CD4-positive, alpha-beta T cell treated with Interleukin-15 for 1 hour (primary cell): ENCODE measurements at regions not wholly inside any gene's neighbourhood (a gene's known extent, or its start where the extent isn't known, plus 50 kb on each side); places are given as distances from the start of the nearest gene placed in this dataset.
"Not testable (repeated sequence)": the region's sequence is repeated elsewhere in the genome, so short reads cannot be mapped to it uniquely, and the experiment has no call there.

Source experiments
- DNase-seq: peaks from one replicate; pipeline ENCODE4 v3.0.0-alpha.2; 2020

- DNase-seq: no peak
These were observed 116.8 kb downstream of the OTOR start for GRCh38 chr20:16864963-16865362.

DNA sequence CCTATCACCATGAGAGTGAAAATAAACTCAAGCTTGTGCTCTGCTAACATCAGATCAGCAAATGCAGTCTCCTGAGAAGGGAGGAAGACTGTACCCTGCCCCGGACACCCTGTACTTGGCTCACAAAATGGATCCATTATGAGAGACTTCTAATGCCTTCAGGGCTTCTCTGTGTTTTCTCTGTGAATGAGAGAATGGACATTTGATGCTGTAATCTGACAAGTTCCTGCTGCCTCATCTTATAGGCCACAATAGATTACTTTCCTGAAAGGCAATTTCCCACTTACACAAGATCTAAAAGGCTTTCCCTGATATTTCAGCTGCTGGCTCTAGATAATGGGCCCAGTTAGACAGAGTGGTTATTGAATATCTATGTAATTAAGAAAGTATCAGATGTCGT is 117.2 kb downstream of the OTOR start:
- DNase-seq: no peak

- DNase-seq: not testable (repeated sequence)
These were observed 125.0 kb downstream of the OTOR start for GRCh38 chr20:16873124-16873523.

DNA sequence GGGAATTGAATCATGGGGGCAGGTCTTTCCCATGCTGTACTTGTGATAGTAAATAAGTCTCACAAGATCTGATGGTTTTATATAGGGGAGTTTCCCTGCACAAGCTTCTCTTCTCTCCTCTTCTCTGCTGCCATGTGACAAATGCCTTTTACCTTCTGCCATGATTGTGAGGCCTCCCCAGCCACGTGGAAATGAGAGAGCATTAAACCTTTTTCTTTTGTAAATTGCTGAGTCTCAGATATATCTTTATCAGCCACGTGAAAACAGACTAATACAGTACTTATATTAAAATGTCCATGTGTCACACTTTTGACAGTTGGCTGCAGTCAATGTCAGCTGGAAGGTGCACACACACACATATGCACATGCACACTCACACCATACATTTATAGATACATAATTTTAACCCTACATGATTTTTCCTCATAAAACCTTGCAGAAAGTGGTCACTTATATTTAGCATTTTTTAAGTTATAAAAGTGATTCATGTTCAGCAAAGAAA is 128.9 kb downstream of the OTOR start:
- DNase-seq: no peak

GRCh38 chr20:16885746-16886145 is 137.6 kb downstream of the OTOR start:
- no peak for DNase-seq

DNA sequence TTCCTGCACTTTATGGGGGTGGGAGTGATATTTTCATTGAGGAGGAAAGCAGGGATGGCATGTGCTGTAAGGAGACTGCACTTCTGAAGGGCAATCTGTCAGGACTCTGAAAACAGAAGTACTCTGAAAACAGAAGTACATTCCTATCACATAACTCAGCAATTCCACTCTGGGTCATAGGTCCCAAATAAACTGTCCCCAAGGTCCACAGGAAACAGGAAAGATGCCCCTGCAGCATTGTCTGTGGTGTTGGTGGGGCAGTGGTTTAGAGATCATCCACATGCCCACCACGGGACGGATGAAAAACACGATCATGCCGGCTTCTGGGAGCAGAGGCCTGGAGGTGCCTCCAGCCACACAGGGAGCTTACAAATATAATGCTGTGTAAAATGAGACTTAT is 150.3 kb downstream of the OTOR start:
- DNase-seq: no peak

DNA sequence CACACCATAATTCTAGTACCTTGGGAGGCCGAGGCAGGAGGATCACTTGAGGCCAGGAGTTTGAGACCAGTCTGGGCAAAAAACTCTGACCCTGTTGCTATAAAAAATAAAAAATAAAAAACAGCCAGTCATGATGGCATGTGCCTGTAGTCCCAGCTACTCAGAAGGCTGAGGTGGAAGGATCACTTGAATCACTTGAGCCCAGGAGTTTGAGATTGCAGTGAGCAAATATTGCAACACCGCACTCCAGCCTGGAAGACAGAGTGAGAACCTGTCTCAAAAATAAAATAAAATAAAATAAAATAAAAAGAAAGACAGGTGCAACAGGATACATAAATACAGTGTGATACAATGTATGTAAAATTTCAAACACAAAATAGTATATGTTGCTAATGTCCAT is 154.5 kb downstream of the OTOR start:
- no peak for DNase-seq

- no peak for DNase-seq
These were observed 156.6 kb downstream of the OTOR start for GRCh38 chr20:16904751-16905150.

DNA sequence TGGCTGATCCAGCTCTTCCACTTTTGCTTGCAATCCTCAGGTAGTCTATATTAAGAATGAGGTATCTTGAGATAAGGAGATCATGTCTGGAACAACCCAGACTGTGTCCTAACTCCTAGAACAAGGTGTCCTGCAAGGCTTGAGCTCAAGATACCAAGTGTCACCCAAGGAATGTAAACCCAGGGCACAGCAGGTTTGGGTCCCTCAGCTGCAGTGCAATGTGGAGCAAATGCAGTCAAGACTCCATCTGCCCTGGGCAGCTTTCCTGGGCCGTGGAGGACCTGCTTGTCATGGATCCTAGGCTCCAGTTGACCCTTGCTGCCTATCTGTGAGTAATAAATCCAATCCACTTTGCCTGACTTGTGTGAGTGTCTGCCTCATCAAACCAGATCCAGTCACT is 166.1 kb downstream of the OTOR start:
- no peak for DNase-seq

DNA sequence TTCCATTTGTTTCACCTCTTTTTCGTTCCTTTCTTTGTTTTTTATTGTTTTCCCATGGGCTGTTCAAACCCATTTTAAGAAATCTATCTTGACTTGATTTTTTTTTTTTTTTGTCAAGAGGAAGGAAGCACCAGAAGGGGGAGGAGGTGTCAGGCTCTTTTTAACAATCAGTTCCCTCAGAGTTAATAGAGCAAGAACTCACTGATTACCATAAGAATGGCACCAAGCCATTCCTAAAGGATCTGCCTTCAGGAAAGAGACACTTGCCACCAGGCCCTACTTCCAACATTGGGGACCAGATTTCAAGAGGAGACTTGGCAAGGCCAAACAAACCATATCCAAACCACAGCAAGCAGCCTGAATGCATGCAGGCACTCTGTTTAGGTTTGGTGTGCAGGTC is 168.0 kb downstream of the OTOR start:
- no peak for DNase-seq

GRCh38 chr20:16917636-16918035 is 169.5 kb downstream of the OTOR start:
- no peak for DNase-seq

DNA sequence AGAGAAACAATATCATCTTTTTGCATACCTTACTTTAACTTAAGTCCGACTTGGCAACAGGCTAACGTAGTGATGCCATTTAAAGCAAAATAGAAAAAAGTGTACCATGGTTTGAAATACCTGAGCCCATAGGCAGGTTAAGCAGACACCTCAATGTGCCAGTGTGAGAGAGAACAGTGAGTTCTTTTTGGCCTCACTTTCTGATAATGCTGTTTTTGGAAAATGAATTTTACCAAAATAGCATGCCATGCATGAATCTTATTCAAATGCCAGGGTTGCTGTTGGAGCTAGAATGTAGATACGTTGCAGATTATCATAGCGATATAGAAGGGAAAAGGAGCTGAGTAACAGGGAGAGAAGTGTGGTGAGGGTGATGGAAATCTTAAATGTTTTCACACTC is 170.2 kb downstream of the OTOR start:
- no peak for DNase-seq

DNA sequence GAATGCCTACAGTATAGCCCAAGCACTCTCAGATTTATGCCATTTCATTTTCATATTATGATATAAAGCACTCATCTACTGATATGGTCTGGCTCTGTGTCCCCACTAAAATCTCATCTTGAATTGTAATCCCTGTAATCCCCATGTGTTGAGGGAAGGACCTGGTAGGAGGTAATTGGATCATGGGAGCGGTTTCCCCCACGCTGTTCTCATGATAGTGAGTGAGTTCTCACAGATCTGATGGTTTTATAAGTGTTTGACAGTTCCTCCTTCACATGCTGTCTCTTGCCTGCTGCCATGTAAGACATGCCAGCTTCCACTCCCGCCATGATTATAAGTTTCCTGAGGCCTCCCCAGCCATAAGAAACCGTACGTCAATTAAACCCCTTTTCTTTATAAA is 171.7 kb downstream of the OTOR start:
- DNase-seq: no peak

DNA sequence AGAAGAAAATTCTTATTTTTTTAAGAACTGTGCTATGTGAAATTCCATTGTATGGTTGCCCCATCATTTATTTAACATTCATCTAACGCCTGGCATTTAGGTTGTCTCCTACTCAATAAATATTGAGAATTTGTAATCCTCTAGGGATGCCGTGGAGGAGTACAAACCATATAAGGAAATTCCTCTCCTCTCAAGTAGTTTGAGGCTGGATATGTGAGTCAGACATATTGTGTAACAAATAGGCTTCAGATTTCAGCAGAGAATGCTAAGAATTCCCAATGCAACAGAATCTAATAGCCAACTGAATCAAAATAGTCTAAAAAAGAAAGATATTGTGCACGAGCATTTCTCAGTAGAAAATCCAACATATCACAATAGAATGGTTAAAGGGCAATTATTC is 174.7 kb downstream of the OTOR start:
- no peak for DNase-seq

DNA sequence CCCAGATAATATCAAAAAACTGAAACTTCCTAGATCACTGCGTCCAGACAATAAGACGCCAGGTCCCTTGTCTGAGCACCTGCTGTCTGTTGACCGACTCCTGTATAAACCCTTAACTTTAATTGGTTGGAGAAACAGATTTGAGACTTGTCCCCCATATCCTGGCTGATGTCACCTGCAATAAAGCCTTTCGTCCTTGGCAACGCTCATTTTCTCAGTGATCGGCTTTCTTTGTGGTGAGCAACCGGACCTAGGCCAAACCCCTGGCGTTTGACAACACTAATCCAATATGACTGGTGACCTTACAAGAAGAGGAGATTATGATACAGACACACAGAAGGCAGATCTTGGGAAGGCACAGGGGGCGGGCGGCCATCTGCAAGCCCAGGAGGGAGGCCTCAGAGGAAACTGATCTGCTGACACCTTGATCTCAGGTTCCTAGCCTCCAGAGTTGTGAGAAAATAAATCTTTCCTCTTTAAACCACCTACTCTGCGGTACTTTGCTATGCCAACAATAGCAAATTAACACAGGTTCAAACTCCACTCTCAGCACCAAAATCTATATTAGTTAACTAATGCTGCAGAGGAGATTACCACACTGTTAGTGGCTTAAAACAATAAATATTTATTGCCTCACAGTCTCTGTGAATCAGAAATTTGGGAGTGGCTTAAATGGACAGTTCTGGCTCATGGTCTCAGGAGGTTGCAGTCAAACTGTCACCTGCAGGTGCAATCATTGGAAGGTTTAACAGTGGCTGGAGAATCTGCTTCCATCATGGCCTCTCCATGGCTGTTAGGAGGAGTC is 178.7 kb downstream of the OTOR start:
- DNase-seq: no peak

GRCh38 chr20:16929756-16930155 is 181.6 kb downstream of the OTOR start:
- no peak for DNase-seq

GRCh38 chr20:16930656-16931055 is 182.5 kb downstream of the OTOR start:
- no peak for DNase-seq

- DNase-seq: no peak
These were observed 190.9 kb downstream of the OTOR start for GRCh38 chr20:16939051-16939450.

- no peak for DNase-seq
These were observed 192.5 kb downstream of the OTOR start for GRCh38 chr20:16940701-16941100.

DNA sequence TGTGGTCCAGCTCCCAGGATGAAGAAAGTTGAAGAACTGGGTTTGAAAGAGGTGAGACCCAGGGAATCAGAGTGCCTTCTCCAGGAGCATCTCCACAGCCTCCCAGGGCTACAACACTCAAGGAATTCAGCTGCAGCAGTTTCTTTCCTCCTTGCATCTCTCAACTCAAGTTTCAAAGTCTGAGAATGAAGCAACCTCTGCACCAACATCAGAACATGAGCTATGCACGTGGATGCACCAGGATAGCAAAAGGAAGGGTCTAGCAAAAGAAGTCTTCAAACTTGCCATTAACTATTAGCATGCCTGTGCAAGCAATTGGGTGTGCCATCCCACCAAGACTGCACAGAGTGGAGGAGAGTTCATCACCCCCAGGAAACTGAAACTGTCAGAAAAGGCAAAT is 193.9 kb downstream of the OTOR start:
- no peak for DNase-seq

GRCh38 chr20:16942756-16943155 is 194.6 kb downstream of the OTOR start:
- DNase-seq: no peak

- no peak for DNase-seq
These were observed 196.6 kb downstream of the OTOR start for GRCh38 chr20:16944745-16945144.

GRCh38 chr20:16945619-16946018 is 197.5 kb downstream of the OTOR start:
- no peak for DNase-seq

- DNase-seq: no peak
These were observed 197.9 kb downstream of the OTOR start for GRCh38 chr20:16946097-16946496.

DNA sequence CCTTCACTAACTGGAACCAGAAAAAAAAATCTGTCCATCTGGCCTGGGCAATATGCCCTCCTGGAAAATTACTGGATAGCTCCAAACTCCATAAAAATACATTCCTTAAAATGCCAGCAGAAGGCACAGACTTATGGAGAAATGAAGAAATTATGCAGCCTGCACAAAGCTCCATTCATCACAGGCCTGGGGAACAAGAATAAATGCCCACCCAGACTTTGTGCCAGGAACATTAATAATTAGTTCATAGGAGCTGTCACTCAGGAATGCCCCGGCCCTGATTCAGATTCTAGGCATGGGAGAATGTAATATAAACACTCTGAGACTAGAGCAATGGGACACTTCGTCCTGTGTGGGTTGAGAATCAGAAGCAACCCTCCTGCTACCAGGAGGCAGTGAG is 199.3 kb downstream of the OTOR start:
- no peak for DNase-seq
